HL-60 (cell line): ENCODE measurements at regions not wholly inside any gene's neighbourhood (a gene's known extent, or its start where the extent isn't known, plus 50 kb on each side); places are given as distances from the start of the nearest gene placed in this dataset.

ENCODE experiments used
- DNase-seq, 2 experiments: peaks; one replicate each; pipeline ENCODE4 v3.0.0-alpha.2; 2010 to 2020; ENCODE audit warnings: low read depth in 1 of 2, low spot score in 1 of 2
- H3K27ac ChIP-seq: fragments of 250-450 bp; sonication (Bioruptor Pico); replicated peaks from 2 replicates; pipeline ENCODE4 v1.5.1; 2020; ENCODE audit warnings: mild to moderate bottlenecking, moderate library complexity
- H3K27me3 ChIP-seq: fragments of 250-450 bp; sonication (Bioruptor Pico); 2 replicates; pipeline ENCODE4 v1.5.1; 2021; ENCODE audit warnings: mild to moderate bottlenecking, moderate library complexity; ENCODE audit not compliant: insufficient read depth, poor library complexity, severe bottlenecking
- H3K4me3 ChIP-seq: replicated peaks from 2 replicates; pipeline ENCODE4 v1.5.1; 2011; ENCODE audit warnings: mild to moderate bottlenecking, control low read depth, low read length; ENCODE audit not compliant: insufficient read depth
- GABPA ChIP-seq: IDR thresholded peaks from 2 replicates; pipeline ENCODE4 v1.6.1; 2012; ENCODE audit warnings: low read depth
- POLR2AphosphoS5 ChIP-seq: IDR thresholded peaks from 2 replicates; pipeline ENCODE4 v1.6.1; 2012; ENCODE audit warnings: low read depth
- SPI1 ChIP-seq: IDR thresholded peaks from 2 replicates; pipeline ENCODE4 v1.6.1; 2012; ENCODE audit warnings: low read depth, mild to moderate bottlenecking, borderline replicate concordance
- TF ChIP-seq, protein P1 (sequence below): IDR thresholded peaks from one replicate; pipeline ENCODE4 v1.5.1; 2011; ENCODE audit warnings: low read length, control low read depth, inconsistent platforms; ENCODE audit not compliant: insufficient read depth
- TF ChIP-seq, protein P2 (sequence below): IDR thresholded peaks from 2 replicates; pipeline ENCODE4 v1.6.1; 2012; ENCODE audit warnings: low read depth; ENCODE audit not compliant: insufficient replicate concordance

DNA sequence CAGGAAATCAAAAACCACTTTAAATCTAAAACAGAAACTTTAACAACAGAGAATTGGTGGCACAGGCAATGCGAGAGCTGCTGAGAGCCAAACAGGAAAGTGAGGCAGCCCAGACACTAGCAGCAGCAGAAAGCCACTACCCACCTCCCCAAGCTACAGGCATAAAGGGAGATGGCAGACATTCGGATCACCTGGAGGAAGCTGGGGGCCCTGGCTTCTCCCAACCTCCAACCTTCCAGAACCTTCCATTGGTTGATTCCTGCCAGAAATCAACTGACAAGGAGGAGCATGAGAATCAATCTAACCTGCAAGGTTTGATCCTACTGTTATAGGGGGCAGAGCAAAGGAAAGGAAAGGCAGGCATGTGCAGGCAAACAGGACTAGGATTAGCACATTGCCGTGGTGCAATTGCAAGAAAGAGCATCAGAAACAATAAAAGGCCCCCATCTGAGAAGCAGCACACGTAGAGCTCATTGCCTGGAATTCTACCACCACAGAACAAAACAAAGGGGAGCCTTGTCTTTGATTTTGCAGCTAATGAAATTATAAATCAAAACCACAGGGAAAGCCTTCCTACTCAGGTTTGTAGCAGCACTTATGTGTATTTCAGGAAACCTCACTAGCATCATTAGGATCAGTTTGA, 427.3 kb upstream of the RASGEF1B start:
- no peak for DNase-seq
- Histone ChIP-seq H3K27me3 (no peaks in the 10 kb centered on the region), H3K27ac (no peak overlapping the region), H3K4me3 (no peak overlapping the region)
- TF ChIP-seq, protein P1, sequence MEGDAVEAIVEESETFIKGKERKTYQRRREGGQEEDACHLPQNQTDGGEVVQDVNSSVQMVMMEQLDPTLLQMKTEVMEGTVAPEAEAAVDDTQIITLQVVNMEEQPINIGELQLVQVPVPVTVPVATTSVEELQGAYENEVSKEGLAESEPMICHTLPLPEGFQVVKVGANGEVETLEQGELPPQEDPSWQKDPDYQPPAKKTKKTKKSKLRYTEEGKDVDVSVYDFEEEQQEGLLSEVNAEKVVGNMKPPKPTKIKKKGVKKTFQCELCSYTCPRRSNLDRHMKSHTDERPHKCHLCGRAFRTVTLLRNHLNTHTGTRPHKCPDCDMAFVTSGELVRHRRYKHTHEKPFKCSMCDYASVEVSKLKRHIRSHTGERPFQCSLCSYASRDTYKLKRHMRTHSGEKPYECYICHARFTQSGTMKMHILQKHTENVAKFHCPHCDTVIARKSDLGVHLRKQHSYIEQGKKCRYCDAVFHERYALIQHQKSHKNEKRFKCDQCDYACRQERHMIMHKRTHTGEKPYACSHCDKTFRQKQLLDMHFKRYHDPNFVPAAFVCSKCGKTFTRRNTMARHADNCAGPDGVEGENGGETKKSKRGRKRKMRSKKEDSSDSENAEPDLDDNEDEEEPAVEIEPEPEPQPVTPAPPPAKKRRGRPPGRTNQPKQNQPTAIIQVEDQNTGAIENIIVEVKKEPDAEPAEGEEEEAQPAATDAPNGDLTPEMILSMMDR, result no peak
- TF ChIP-seq POLR2AphosphoS5, result no peak
- no peak for TF ChIP-seq GABPA
- no peak for TF ChIP-seq SPI1
- TF ChIP-seq, protein P2, sequence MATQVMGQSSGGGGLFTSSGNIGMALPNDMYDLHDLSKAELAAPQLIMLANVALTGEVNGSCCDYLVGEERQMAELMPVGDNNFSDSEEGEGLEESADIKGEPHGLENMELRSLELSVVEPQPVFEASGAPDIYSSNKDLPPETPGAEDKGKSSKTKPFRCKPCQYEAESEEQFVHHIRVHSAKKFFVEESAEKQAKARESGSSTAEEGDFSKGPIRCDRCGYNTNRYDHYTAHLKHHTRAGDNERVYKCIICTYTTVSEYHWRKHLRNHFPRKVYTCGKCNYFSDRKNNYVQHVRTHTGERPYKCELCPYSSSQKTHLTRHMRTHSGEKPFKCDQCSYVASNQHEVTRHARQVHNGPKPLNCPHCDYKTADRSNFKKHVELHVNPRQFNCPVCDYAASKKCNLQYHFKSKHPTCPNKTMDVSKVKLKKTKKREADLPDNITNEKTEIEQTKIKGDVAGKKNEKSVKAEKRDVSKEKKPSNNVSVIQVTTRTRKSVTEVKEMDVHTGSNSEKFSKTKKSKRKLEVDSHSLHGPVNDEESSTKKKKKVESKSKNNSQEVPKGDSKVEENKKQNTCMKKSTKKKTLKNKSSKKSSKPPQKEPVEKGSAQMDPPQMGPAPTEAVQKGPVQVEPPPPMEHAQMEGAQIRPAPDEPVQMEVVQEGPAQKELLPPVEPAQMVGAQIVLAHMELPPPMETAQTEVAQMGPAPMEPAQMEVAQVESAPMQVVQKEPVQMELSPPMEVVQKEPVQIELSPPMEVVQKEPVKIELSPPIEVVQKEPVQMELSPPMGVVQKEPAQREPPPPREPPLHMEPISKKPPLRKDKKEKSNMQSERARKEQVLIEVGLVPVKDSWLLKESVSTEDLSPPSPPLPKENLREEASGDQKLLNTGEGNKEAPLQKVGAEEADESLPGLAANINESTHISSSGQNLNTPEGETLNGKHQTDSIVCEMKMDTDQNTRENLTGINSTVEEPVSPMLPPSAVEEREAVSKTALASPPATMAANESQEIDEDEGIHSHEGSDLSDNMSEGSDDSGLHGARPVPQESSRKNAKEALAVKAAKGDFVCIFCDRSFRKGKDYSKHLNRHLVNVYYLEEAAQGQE, result no peak

DNA sequence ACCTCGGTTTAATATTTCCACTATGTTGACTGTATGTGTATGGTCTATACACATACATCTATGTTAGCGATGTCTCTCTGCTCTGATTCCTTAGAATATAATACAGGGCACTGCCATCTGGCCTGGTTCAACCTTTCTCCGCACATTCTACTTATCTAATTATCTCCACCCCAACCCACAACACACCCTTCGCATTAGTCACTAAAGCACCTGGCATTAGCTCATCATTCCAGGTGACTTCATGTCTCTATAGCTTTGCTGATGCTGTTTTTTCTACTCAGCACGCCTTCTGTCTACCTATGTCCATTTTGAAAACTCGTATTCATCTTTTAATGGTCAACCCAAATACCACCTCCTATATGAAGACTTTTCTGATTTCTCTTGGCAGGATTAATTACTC, 425.2 kb upstream of the RASGEF1B start:
- no peaks in the 10 kb centered on the region for H3K27me3 ChIP-seq
- H3K27ac ChIP-seq, result no peak overlapping the region
- TF ChIP-seq POLR2AphosphoS5 (no peak), SPI1 (no peak), GABPA (no peak)
- TF ChIP-seq, protein P1, result no peak
- TF ChIP-seq, protein P2, result no peak
- DNase-seq, result no peak
- no peak overlapping the region for H3K4me3 ChIP-seq

DNA sequence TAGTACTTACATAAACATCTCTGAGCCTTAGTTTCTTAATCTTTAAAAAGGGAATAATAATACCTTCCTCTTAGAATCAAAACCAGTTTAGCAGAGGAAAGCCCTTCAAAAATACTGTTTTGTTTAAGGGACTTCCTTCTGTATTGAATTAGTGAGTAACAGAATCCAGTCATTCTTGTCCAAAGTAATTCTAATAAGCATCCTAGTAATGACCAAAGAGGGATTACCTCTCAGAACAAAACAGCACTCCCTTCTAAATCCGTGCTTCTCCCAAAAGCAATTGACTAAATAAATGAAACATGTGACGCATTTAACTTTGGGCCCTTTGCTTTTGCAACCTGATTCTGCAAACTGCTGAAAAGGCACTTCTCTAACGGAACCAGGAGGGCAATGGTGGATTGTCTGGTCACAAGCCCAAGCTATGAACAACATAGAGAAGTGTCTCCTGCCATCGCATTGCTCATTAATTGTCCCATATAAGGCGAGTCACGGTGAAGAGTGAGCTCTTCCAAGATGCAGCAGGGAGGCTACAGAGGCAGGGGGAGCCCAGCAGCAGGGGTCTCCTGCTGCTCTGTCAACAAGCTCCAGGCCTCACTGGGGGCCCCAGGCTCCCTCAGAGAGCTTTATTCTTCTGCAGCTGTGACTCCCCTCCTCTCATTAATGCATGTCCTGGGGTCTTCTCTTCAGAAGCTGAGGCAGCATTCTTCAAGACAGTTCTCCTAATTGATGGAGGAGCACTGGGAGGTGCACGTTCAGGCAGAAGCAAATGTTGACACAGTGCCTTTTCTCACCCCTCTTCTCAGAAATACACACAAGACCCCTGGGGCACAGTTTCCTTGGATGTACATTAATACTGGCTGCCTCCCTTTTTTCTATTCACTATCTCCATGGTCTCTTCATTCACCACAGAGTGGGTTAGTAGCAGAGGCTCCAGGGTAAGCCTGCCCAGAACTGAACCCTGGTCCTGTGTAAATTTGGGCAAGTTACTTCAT, 419.6 kb upstream of the RASGEF1B start:
- DNase-seq, result no peak
- TF ChIP-seq, protein P2, result no peak
- H3K27ac ChIP-seq, result no peak overlapping the region
- no peaks in the 10 kb centered on the region for H3K27me3 ChIP-seq
- no peak overlapping the region for H3K4me3 ChIP-seq
